Right lung (tissue), 2 donors: ENCODE measurements at regions not wholly inside any gene's neighbourhood (a gene's known extent, or its start where the extent isn't known, plus 50 kb on each side); places are given as distances from the start of the nearest gene placed in this dataset.
A peak's percentile ranks its signal among the peaks of the same experiment; 100 is the strongest.

Experiments
- DNase-seq, 2 donors: peaks; one replicate each; pipeline ENCODE4 v3.0.0-alpha.2; 2013

DNA sequence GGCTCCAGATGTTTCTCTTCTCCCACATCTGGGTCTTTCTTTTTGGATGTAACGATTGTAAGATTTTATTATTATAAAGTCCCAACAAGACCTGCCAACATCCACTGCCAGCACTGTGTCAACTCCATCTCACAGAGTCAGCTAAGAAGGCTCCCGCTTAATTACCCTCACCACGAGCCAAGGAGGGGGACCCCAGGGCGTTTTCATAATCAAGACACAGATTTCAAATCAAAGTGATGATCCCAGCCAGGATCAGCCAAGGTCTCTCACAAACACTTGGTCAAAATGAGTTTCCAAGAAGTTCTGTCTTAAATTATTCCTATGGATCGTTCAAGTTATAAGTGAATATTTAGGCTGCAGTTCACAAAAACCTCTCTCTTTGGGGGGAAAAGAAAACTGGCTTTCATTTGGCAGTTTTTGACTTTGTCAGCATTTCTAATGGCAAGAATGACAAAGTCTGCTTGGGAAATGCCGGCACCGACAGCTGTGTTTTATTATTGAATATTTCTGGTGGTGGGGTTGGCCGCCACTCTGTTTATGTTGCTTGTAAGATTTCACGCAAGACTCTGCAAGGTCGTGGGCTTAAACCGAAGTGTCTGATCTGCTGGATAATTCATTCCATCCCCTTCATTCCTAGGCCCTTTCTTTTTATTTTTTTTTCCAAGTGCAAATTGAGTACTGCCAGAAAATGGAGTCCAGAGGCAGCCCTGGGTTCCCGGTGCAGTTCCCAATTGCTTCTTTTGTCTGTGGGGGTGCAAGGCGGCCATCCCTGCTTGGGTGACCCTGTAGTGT, 170.2 kb upstream of the PMEPA1 start:
- peak; percentile 93 to 97 for DNase-seq

- no peak for DNase-seq
Observed at GRCh38 chr20:57879437-57879778, 169.6 kb upstream of the PMEPA1 start.

GRCh38 chr20:57878786-57879424, 169.1 kb upstream of the PMEPA1 start:
- DNase-seq = no peak

DNA sequence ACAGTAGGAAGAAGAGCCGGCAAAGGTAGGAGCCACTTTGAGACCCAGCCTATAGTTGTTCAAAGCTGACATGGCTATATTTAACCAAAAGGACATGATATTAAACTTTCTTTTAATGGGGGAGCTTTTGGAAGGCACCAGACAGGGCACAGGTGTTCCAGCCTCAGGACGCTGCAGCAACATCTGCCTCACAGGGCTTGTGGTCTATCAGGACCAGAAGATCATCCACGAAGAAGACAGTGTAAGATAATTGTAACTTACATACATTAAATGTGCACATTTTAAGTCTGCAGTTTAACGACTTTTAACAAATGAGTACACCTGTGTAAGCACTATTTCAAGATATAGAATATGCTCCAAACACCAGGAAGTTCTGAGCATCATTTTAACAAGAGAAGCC, 168.2 kb upstream of the PMEPA1 start:
- no peak for DNase-seq

DNA sequence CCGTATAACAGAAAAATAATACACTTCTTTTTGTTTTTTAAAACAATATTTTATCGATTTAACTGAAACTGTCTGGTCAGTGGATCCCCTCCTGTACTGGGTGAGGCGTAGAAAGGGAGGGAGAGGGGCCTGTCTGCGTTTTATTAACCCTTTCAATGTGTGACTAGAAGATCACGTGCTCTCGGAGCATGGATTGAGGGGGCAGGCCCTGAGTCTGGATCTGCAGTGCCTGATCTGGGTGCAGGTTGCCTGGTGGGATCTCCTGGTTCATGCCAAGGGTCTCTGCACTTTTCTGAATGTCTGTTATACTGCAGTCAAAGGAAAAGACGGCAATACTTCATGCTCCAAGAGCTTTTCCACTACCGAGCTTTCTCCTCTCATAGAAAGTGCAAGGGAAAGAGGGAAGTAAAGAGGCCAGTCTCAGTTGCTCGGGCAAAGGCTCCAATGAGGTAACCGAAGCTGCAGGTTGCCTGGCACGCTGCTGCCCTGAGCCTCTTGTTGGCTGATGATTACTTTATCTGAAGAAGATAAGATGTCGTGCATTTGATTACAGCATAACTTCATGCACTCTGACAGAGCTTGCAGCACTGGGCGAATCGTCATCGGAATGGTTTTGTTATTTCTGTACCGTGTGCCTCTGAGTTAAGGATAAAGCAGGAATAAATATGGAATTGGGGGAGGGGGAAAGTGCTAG, 167.5 kb upstream of the PMEPA1 start:
- DNase-seq = no peak

- DNase-seq = no peak
Observed at GRCh38 chr20:57876163-57876562, 166.3 kb upstream of the PMEPA1 start.

- DNase-seq = no peak
Observed at GRCh38 chr20:57874141-57874540, 164.3 kb upstream of the PMEPA1 start.

DNA sequence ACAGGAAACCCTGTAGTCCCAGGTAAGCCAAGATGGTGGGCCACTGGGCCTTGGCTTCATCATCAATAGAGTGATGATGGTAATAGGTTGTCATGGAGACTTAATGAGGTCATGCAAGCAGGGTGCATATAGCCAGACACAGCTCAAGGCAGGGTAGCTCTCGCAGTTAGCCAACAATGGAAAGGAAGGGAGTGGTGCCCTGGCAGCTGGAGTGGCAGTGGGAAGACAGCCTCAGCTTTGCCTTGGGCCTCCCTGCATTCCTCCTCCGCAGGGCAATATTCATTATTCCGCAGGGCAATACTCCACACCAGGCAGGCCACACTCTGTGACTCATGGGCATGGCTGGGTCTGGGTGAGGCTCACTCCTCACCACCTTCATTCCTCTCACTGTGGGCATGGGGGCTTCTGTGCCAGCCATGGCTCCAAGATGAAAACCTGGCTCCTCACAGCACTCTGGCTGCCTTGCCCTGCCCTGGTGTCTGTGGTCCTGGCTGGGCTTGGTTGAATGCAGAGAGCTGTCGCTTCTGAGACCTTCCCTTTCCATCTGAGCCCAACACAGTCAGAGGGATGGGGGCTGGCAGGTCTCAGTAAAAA, 163.1 kb upstream of the PMEPA1 start:
- DNase-seq = no peak

- DNase-seq = no peak
Observed at GRCh38 chr20:57871237-57871632, 161.4 kb upstream of the PMEPA1 start.

DNA sequence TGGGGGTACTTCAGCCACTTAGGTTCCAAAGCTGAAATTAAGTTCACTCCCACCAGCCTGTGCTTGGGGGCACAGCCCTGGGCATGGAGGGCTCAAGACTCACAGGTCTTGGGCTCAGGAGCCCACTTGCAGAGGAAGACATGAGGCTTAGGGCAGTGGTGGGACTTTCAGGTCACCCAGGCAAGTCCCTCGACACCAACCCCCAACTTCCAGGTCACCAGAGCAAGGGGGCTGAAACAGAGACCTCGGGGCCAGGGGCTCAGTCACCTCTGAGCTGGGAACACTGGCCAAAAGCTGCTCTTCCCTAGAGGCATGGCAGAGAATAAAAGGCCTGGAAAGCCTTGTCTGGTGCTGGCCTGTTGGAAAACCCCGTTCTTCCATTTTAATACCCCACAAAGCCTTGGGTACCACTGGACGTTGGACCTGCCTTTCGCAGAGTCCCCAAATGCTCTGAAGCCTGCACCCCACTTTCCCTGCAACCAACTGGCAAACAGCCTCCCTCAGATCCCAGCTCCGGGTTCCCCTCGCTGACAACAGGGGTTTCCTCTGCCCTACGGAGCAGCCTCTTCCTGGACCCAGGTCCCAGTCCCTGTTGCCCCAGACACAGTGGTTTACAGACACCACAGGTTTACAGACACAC, 160.9 kb upstream of the PMEPA1 start:
- DNase-seq = no peak

GRCh38 chr20:57869951-57870315, 160.1 kb upstream of the PMEPA1 start:
- DNase-seq = no peak

- DNase-seq = no peak
Observed at GRCh38 chr20:57869291-57869950, 159.6 kb upstream of the PMEPA1 start.

DNA sequence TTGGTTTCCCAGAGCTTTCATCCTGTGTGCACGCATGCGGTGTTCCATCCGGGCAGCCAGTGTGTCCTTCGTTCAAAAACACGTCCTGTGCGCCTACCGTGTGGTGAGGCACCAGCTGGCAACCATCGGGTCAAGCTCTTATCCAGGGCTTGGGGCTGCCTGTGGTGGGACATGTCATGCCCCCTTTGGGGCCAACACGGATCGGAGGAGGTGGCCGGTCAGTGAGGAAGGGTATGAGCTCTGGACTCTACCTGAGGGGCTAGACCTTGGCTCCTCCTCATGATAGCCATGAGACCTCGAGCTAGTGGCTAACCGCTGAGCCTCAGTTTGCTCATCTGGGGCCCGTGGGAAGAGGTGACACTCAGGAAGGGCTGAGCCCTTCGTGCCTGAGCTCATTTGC, 158.5 kb upstream of the PMEPA1 start:
- no peak for DNase-seq

DNA sequence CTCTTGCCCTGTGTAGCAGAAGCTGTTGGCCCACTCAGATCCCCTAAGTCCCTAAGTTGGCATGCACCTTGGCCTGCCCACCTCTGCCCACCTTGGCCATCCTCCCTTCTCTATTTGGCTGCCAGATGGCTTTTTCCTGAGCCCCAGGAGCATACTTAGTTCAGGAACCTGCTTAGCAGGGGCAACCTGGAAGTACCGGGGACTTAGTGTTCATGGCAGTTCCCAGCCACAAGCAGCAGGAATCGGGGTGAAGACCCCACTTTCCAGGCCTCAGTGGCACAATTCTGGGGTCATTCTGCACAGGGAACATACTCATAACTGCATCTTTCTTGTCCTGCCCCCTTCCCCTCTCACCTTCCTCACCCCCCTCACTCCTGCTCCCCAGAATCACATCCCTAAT, 158.0 kb upstream of the PMEPA1 start:
- DNase-seq = no peak

DNA sequence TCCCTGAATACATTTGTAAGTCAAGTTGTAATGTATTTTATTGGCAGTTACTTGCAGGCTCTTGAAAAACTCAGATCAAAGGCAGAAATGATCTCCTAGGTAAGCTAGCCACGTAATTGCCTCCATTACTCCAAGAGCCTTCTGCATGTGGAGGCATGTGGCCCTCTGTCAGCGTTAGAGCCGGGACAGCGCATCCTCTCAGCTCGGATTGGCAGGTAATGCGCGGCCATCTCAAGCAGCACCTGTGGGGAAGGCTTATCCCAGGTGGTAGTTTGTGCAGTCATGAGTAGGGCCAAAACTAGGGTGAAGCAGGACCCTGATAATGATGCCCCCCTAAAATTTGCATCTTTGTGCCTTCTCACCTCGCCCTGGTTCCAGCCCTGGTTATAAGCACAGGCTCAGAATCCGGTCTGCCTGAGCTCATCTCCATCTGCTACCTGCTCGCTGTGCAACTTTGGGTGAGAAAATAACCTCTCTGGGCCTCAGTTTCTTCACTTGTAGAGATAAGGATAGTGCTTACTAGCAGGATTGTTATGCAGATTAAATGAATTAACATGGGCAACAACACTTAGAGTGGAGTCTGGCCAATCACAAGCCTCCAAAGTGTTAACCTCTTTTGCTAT, 157.5 kb upstream of the PMEPA1 start:
- no peak for DNase-seq

DNA sequence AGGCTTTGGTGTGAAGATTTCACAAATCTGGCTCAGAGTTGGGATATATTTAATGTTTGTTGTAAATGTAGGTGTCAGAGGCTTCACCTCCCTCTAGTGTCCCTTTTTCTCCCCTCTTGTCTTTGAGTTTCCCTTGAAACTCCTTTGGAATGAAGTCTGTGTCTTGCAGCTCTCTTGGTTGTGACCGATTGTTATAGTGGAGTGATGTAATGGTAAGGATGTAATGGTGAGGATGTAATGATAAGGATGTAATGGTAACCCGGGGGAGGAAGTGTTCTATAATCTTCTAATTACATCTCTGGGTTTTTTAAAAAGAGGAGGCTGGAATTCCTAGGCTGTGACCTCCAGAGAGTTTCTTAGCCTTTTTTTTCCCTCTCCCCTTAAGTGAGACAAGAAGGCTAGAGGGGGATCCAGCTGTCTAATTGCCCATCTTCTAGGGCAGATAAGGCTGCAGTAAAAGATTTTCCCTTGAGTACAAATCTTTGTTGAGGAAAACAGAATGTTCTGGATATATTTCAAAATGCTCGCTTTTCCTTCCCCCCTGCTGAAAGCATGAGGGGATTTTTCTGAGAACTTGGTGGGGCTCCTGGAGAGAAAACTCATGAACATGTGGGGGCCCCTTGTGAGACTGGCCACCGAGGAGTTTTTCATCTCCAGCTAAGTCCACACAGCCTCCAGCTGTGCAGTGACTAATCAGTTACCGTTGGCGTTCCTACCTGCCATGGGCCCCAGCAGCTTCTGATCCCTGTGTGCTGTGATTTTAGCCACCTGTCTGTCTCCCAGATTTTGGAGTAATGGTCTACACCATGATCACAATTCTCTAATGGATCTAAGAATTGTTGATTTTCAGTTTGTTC, 156.7 kb upstream of the PMEPA1 start:
- no peak for DNase-seq

GRCh38 chr20:57865266-57865665, 155.5 kb upstream of the PMEPA1 start:
- DNase-seq = no peak

DNA sequence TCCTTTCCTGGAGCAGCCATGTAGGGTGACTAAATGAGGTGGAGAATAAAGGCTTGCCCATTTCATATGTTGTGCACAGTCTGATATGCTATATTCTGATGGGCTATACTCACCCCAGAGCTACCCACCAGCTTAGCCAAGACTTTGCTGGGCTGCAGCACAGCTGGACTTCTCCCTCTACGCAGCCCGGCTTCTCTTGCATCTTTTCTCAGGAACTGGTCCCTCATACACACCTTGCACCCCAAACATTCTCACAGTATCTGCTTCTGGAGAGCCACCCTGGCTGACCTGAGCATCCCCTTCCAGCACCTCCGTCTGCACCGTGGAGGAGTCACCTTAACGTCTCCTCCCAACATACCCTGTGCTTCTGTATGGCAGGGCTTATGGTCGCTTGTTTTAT, 150.8 kb upstream of the PMEPA1 start:
- DNase-seq = no peak

DNA sequence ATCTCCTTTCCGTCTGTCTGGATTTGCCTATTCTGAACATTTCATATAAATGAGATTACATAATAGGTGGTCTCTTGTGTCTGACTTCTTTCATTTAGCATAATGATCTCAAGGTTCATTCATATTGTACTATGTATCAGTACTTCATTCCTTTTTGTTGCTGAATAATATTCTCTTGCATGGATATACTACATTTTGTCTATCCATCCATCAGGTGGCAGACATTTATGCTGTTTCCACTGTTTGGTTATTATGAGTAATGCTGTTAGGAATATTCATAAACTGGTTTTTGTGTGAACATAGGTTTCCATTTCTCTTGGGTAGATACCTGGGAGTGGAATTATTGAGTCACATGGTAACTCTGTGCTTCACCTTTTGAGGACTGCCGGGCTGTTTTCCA, 148.2 kb upstream of the PMEPA1 start:
- DNase-seq = no peak

- DNase-seq = no peak
Observed at GRCh38 chr20:57857118-57857517, 147.3 kb upstream of the PMEPA1 start.
